ENCODE measurements at regions not wholly inside any gene's neighbourhood (a gene's known extent, or its start where the extent isn't known, plus 50 kb on each side); places are given as distances from the start of the nearest gene placed in this dataset.

DNA sequence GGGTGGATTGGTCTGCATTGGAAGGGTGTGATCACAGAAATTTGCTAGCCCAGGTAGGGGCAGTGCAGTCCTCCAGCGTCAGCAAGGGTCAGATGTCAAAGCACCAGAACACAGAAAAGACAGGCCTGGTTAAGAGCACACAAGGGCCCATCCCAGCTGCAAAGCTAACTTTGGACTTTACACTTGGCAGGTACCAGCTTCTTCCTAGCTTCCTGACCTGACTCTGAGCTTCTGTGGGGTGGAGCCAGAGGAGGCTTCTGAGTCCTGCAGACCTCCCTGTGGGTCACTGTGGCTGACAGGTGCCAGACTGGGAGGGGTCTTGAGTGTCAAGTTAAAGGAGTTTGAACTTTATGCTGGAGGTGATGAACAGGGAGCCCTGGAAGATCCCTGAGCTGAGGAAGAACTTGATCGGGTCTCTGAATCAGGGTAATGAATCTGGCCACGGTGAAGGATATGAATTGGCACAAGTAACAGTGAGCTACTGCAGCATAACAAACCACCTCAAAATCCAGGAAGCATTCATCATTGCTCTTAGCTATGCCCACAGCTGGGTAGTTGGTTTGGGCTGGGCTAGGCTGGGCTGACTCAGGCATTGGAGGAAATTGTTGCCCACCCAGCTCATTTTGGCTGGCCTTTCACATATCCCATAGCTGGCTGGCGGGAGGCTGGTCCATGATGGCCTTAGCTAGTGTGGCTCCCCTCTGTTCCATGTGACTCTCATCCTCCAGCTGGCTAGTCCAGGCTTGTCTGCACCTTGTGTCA lies 63.4 kb downstream of the BARX1 start:
- DNase-seq (peak in 1 of 2 donors; percentile 15), ATAC-seq (ENCODE audit: low FRiP score in 2 of 2) (no peak)
- Histone ChIP-seq H3K4me3 (no peak overlapping the region), H3K9me3 (peaks cover 0 to 15% (median 9%) of the 10 kb centered on the region in 4 donors), H3K36me3 (no peaks in the 10 kb centered on the region), H3K27ac (no peak overlapping the region), H3K27me3 (no peaks in the 10 kb centered on the region), H3K4me1 (no peaks in the 10 kb centered on the region)
- WGBS, 2 donors = 87 to 92% methylated on average over 4 of the region's 4 CpGs
- TF ChIP-seq, protein P1, sequence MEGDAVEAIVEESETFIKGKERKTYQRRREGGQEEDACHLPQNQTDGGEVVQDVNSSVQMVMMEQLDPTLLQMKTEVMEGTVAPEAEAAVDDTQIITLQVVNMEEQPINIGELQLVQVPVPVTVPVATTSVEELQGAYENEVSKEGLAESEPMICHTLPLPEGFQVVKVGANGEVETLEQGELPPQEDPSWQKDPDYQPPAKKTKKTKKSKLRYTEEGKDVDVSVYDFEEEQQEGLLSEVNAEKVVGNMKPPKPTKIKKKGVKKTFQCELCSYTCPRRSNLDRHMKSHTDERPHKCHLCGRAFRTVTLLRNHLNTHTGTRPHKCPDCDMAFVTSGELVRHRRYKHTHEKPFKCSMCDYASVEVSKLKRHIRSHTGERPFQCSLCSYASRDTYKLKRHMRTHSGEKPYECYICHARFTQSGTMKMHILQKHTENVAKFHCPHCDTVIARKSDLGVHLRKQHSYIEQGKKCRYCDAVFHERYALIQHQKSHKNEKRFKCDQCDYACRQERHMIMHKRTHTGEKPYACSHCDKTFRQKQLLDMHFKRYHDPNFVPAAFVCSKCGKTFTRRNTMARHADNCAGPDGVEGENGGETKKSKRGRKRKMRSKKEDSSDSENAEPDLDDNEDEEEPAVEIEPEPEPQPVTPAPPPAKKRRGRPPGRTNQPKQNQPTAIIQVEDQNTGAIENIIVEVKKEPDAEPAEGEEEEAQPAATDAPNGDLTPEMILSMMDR (IDR thresholded peaks at IDR 0.05) = no peak
- TF ChIP-seq EP300 (IDR thresholded peaks at IDR 0.05) (no peak), POLR2AphosphoS5 (IDR thresholded peaks at IDR 0.05) (no peak), POLR2A (IDR thresholded peaks at IDR 0.05) (no peak)

DNA sequence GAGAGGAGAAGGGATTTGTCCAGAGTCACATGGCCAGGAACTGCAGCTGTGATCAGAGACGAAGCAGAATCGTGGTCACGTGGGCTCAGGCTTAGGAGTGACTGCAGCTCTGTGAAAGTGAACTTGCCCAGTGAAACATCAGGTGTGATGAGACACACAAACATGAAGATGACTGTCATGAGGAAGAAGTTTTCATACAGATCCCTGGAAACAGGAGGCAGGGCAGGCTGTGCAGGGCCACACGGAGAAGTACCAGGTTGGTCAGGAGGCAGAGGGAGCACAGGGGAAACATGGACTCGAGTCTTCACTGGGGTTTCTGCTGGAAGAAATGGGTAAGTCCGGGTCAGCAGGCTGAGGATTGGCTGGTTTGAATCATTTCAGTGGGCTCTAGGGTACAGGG lies 64.1 kb downstream of the BARX1 start:
- no peak for ATAC-seq (ENCODE audit: low FRiP score in 2 of 2)
- TF ChIP-seq POLR2A (IDR thresholded peaks at IDR 0.05) = no peak
- no peak for TF ChIP-seq POLR2AphosphoS5 (IDR thresholded peaks at IDR 0.05)
- TF ChIP-seq EP300 (IDR thresholded peaks at IDR 0.05) = no peak
- TF ChIP-seq, protein P1 (IDR thresholded peaks at IDR 0.05) = no peak
- H3K4me1 ChIP-seq = no peaks in the 10 kb centered on the region

DNA sequence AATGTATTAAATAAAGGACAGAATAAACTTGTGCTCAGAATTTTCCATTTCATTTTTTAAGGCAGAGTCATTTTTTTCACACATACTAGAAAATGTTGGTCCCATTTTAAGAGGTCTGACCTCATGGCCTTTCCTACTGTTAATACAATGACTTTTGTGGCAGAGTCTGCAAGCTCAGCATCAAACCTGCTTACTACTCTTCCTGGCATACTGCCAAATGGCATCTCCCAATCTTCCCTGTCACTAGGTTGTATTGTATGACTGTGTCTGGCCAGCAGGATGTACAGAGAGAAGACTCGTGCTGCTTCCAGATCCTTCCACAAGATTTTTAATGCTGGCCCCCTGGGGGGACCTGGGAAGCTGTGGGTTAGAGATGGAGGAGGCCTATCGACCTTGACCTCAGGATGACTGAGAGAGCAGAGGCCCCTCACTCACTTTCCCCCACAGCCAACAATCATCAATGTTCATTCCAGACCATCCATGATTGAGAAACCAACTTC lies 64.7 kb downstream of the BARX1 start:
- WGBS, 2 donors = 47 to 60% methylated on average over 2 of the region's 2 CpGs
- TF ChIP-seq POLR2AphosphoS5 (IDR thresholded peaks at IDR 0.05) (no peak), EP300 (IDR thresholded peaks at IDR 0.05) (no peak), POLR2A (IDR thresholded peaks at IDR 0.05) (no peak)
- TF ChIP-seq, protein P1 (IDR thresholded peaks at IDR 0.05) = no peak
- Histone ChIP-seq H3K4me3 (no peak overlapping the region), H3K9me3 (peaks cover 0 to 15% (median 9%) of the 10 kb centered on the region in 4 donors), H3K27me3 (no peaks in the 10 kb centered on the region), H3K36me3 (no peaks in the 10 kb centered on the region), H3K27ac (no peak overlapping the region), H3K4me1 (no peaks in the 10 kb centered on the region)
- DNase-seq (peak in 1 of 2 donors; percentile 7), ATAC-seq (ENCODE audit: low FRiP score in 2 of 2) (no peak)

More for the DNA sequence above, 64.1 kb downstream of the BARX1 start:
- DNase-seq = no peak
- no peaks in the 10 kb centered on the region for H3K27me3 ChIP-seq
- H3K27ac ChIP-seq = no peak overlapping the region
- no peak overlapping the region for H3K4me3 ChIP-seq
- H3K9me3 ChIP-seq = peaks cover 0 to 15% (median 9%) of the 10 kb centered on the region in 4 donors
- 77 to 81% methylated on average over 6 of the region's 6 CpGs for WGBS, 2 donors
- H3K36me3 ChIP-seq = no peaks in the 10 kb centered on the region

DNA sequence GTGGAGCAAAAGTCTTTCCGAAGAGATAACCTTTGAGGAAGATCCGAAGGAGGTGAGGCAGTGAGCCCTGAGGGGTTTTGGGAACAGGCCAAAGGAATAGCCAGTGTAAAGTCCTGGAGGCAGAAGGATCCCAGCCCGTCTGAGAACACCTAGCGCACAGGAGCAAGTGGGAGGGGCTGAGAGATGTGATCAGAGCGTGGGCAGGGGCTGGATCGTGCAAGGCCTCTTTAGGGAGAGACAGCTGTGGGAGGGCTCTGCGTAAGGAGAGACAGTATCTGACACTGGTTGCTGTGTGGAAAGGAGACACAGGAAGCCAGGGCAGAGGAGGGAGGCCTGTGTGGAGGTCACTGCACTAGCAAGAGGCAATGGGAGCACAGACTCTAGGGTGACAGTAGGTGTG lies 68.2 kb downstream of the BARX1 start:
- Histone ChIP-seq H3K27me3 (no peaks in the 10 kb centered on the region), H3K36me3 (no peaks in the 10 kb centered on the region), H3K4me1 (no peaks in the 10 kb centered on the region), H3K27ac (no peak overlapping the region), H3K9me3 (no peaks in the 10 kb centered on the region), H3K4me3 (no peak overlapping the region)
- DNase-seq (peak in 1 of 2 donors; percentile 6), ATAC-seq (ENCODE audit: low FRiP score in 2 of 2) (no peak)
- no peak for TF ChIP-seq EP300 (IDR thresholded peaks at IDR 0.05)
- TF ChIP-seq POLR2A (IDR thresholded peaks at IDR 0.05) = no peak
- TF ChIP-seq, protein P1 (IDR thresholded peaks at IDR 0.05) = no peak
- TF ChIP-seq POLR2AphosphoS5 (IDR thresholded peaks at IDR 0.05) = no peak
- 55 to 56% methylated on average over 7 of the region's 7 CpGs for WGBS, 2 donors

Data from upper lobe of left lung (tissue), 6 donors.